RPMI8226 (cell line): ENCODE measurements at regions not wholly inside any gene's neighbourhood (a gene's known extent, or its start where the extent isn't known, plus 50 kb on each side); places are given as distances from the start of the nearest gene placed in this dataset.
"Not testable (repeated sequence)": the region's sequence is repeated elsewhere in the genome, so short reads cannot be mapped to it uniquely, and the experiment has no call there.

Experiments
- DNase-seq: peaks from one replicate; pipeline ENCODE4 v3.0.0-alpha.2; 2015

- no peak for DNase-seq
Measured at GRCh38 chr6:119686644-119687043, 337.1 kb upstream of the MAN1A1 start.

GRCh38 chr6:119686240-119686639 lies 336.7 kb upstream of the MAN1A1 start:
- DNase-seq, result no peak

DNA sequence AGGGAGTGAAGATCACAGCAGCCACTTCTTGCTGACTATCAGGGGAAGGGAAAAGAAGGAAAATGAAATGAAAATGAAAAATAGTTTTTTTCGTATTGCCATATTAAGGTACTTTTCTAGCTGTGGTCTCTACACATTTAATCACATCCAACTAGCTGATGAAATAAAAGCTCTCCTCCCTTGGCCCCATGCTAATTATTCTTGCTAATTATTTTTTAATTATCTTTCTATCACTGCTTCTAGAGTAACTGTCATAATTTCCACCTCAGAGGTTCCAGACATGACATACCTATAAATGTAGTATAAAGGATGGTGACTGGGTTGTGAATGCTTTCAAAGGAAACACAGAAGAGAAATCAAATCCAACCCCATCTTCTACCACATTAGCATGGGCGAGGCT lies 334.1 kb upstream of the MAN1A1 start:
- no peak for DNase-seq

GRCh38 chr6:119683031-119683430 lies 333.5 kb upstream of the MAN1A1 start:
- no peak for DNase-seq

DNA sequence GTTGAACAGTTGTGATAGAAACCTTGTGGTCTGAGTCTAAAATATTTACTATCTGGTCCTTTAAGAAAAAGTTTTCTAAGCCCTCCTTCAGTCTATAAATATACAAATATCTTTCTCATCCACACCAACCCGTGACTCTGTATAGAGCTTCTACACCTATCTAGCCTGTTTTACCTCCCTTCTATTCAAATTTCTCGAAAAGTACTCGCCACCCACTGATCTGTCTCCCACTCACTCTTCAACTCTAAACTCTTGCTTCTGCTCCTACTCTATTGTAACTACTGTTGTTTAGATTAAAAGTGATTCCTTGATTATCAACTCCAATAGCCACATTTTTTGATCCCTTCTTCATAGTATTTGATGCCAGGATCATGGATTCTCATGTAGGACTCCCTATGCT lies 329.4 kb upstream of the MAN1A1 start:
- no peak for DNase-seq

DNA sequence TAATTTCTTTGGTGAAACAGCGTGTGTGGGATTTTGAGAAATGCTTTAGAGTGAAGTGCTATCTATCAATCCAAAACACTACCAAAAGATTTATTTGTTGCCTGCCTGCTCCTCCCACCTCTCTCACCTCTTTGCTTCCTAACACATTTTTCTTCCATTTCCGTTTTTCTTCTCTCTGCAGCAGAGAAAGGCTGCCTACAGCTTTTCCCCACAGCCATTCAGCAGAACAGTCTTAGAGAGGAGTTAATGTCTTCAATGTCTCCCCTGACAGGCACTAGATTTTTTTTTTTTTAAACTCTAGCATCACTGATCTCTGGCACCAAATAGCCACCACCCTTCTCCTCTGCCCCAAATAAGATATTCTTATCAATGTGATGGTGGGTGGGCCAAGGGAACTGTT lies 327.8 kb upstream of the MAN1A1 start:
- DNase-seq, result no peak

GRCh38 chr6:119676961-119677360 lies 327.4 kb upstream of the MAN1A1 start:
- DNase-seq, result no peak

DNA sequence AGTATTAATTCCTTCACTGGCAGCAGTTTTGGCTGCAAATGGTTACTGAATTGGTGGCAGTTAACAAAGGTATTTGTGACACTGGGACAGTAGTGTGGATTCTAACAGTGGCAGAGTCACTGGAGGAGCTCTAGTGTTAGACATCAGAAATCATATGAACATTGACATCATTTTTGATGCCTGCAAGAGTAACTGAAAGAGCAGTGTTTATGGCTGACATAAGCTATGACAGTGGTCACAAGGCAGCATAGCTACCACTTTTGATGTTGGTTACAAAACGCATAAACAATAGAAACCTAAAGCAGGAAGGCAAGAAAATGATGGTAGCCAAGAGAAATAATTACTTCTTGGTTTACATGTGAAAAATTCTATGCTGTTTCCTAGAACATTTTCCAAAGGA lies 326.7 kb upstream of the MAN1A1 start:
- DNase-seq, result no peak

GRCh38 chr6:119673741-119674140 lies 324.2 kb upstream of the MAN1A1 start:
- DNase-seq, result no peak

DNA sequence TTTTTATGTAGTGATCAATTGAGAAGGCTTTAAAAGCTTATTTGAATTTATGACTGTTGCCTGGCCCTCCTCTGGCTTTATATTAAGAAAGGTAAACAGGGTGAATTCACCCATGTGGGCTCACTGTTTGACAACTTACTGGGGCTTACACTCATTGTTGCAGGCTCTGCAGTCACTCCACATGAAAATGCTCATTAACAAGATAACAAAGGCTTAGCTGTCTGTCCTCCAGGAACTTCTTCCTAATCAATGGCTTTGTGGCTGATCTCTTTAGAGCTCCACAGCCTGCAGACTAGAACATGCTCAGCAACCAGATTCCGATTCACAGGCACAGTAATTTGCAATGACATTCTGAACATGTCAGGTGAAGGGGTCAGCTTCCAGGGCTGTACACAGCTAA lies 323.2 kb upstream of the MAN1A1 start:
- no peak for DNase-seq

DNA sequence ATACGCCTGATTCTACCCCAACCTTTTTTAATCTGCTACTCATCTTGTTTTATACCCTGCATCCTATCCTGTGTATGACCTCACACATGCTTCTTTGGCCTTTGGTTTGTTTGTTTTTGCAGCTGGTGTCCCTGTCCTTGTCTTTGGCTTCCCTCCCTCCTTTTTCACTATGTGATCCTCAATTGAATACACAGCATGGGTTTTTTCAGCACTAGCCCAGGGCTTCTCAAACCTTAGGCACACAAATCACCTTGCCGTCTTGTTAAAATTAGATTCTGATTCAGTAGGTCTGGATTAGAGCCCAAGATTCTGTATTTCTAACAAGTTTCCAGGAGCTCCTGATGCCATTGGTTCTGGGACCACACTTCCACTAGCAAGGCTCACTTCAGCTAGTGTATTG lies 321.5 kb upstream of the MAN1A1 start:
- no peak for DNase-seq

- no peak for DNase-seq
Measured at GRCh38 chr6:119669221-119669620, 319.7 kb upstream of the MAN1A1 start.

DNA sequence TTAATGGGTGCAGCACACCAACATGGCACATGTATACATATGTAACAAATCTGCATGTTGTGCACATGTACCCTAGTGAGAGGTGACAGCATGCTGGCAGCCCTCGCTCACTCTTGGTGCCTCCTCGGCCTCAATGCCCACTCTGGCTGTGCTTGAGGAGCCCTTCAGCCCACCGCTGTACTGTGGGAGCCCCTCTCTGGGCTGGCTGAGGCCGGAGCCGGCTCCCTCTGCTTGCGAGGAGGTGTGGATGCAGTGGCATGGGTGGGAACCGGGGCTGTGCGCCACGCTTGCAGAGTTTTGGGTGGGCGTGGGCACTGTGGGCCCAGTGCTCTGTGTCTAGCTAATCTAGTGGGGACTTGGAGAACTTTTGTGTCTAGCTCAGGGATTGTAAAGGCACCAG lies 315.9 kb upstream of the MAN1A1 start:
- not testable (repeated sequence) for DNase-seq

DNA sequence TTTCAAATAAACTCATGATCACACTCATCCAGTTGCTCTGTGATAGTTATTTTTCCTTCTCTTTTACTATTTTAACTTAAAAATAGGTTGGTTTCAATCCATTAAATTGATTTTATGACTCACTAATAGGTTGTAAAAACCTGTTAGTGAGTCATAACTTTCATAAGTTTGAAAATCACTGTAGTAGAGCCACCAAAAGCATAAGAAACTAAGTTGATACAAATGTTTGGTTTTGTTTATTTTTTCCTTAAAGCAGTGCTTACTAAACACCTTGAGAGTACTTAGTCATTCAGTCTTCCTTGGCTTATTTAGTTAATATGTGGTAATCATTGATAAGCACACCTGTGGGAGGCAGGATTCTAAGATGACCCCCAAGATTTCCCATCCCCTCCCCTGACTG lies 312.1 kb upstream of the MAN1A1 start:
- no peak for DNase-seq

- DNase-seq, result no peak
Measured at GRCh38 chr6:119661078-119661477, 311.5 kb upstream of the MAN1A1 start.

DNA sequence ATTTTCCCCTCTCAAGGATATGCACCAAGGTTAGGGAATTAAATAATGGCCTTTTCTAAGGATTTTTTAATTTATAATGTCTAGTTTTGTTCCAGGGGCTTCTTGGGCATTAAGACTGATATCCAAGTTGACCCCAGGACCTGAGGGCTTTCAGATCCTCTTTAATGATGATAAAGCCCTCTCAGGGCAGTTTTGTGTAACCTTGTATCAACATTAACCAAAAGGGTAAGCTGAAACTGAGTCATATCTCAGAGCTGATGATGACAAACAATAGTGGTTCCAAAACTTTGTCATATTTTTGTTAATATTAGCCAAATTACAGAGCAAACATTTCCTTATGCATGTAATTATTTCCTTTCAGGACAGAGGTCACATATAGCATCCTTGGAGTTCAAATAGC lies 309.4 kb upstream of the MAN1A1 start:
- DNase-seq, result no peak

GRCh38 chr6:119655124-119655523 lies 305.6 kb upstream of the MAN1A1 start:
- DNase-seq, result no peak

DNA sequence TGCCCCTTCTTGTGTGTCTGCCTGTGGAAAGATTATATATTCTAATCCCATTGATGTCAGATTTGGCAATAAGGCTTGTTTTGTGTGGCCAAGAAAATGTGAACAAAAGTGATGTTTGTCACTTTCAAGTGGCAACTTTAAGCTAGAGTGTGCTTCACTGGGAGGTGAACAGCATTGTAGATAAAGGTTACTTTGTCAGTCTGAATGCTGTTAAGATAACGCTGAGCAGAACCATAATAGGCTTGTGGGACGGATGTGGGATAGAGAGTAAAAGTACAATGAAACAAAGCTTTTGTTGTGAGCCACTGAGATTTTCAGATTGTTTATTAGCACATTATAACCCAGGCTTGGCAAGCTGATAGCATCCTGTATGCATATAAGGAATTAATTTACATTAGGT lies 303.8 kb upstream of the MAN1A1 start:
- no peak for DNase-seq

GRCh38 chr6:119649531-119649930 lies 300.0 kb upstream of the MAN1A1 start:
- no peak for DNase-seq

GRCh38 chr6:119647309-119647708 lies 297.7 kb upstream of the MAN1A1 start:
- DNase-seq, result no peak

- DNase-seq, result no peak
Measured at GRCh38 chr6:119643876-119644275, 294.3 kb upstream of the MAN1A1 start.

- no peak for DNase-seq
Measured at GRCh38 chr6:119637768-119638167, 288.2 kb upstream of the MAN1A1 start.

- DNase-seq, result no peak
Measured at GRCh38 chr6:119636060-119636459, 286.5 kb upstream of the MAN1A1 start.

- no peak for DNase-seq
Measured at GRCh38 chr6:119633461-119633860, 283.9 kb upstream of the MAN1A1 start.

DNA sequence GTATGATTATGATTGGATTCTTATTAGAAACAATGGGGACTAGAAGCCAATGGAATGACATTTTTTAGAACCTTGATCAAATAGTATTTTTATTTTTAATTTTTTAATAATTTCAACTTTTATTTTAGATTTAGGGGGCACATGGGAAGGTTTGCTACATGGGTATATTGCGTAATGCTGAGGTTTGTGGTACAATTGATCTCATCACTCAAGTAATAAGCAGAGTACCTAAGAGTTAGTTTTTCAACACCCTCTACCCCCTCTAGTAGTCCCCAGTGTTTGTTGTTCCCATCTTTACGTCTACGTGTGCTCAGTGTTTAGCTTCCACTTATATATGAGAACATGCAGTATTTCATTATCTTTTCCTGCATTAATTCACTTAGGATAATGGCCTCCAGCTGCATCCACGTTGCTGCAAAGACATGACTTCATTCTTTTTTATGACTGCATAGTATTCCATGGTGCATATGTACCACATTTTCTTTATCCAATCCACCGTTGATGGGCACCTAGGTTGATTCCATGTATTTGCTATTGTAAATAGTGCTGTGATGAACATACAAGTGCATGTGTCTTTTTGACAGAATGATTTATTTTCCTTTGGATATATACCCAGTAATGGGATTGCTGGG lies 281.1 kb upstream of the MAN1A1 start:
- no peak for DNase-seq
